Liver (tissue), 3 donors: ENCODE measurements at regions not wholly inside any gene's neighbourhood (a gene's known extent, or its start where the extent isn't known, plus 50 kb on each side); places are given as distances from the start of the nearest gene placed in this dataset.

Source experiments
- FOXA1 ChIP-seq: IDR thresholded peaks from 2 replicates; pipeline ENCODE4 v1.6.1; 2016; ENCODE audit warnings: antibody characterized with exemption
- RAD21 ChIP-seq, 2 donors: IDR thresholded peaks; 2 replicates each; pipeline ENCODE4 v1.6.1; 2016; ENCODE audit warnings: antibody characterized with exemption in 2 of 2, mild to moderate bottlenecking in 2 of 2
- TF ChIP-seq, protein P1 (sequence below): IDR thresholded peaks from 2 replicates; pipeline ENCODE4 v1.6.1; 2016; ENCODE audit warnings: antibody characterized with exemption
- TF ChIP-seq, protein P2 (sequence below): fragments of 150-350 bp; IDR thresholded peaks from 2 replicates; pipeline ENCODE4 v1.5.1; 2017; ENCODE audit warnings: improper control_type of control experiment, low read depth, low read length; ENCODE audit not compliant: missing input control
- TF ChIP-seq, protein P3 (sequence below): IDR thresholded peaks from 2 replicates; pipeline ENCODE4 v1.6.1; 2016; ENCODE audit warnings: antibody characterized with exemption, mild to moderate bottlenecking
- donor health status: healthy.
- donor health status: healthy.

DNA sequence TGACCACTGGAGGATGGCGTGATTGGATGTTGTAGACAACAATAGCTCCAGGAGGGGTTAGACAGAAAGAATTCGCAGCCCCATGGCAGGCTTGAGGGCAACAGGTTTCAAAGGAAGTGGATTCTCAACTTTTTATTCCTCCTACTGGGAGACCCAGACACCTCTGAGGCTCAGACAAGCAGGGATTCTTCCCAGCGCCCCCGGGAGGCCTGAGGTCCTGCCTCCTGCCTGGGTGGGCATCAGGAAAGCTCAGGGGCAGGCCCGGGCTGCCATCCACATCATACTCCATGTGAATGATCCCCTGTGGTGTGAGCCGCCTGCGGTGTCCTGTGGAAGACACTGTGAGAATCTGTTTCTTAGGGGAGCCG is 203.5 kb downstream of the CYP26B1 start:
- TF ChIP-seq, protein P1, sequence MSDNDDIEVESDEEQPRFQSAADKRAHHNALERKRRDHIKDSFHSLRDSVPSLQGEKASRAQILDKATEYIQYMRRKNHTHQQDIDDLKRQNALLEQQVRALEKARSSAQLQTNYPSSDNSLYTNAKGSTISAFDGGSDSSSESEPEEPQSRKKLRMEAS: no peak
- TF ChIP-seq, protein P2, sequence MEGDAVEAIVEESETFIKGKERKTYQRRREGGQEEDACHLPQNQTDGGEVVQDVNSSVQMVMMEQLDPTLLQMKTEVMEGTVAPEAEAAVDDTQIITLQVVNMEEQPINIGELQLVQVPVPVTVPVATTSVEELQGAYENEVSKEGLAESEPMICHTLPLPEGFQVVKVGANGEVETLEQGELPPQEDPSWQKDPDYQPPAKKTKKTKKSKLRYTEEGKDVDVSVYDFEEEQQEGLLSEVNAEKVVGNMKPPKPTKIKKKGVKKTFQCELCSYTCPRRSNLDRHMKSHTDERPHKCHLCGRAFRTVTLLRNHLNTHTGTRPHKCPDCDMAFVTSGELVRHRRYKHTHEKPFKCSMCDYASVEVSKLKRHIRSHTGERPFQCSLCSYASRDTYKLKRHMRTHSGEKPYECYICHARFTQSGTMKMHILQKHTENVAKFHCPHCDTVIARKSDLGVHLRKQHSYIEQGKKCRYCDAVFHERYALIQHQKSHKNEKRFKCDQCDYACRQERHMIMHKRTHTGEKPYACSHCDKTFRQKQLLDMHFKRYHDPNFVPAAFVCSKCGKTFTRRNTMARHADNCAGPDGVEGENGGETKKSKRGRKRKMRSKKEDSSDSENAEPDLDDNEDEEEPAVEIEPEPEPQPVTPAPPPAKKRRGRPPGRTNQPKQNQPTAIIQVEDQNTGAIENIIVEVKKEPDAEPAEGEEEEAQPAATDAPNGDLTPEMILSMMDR: no peak
- TF ChIP-seq, protein P3, sequence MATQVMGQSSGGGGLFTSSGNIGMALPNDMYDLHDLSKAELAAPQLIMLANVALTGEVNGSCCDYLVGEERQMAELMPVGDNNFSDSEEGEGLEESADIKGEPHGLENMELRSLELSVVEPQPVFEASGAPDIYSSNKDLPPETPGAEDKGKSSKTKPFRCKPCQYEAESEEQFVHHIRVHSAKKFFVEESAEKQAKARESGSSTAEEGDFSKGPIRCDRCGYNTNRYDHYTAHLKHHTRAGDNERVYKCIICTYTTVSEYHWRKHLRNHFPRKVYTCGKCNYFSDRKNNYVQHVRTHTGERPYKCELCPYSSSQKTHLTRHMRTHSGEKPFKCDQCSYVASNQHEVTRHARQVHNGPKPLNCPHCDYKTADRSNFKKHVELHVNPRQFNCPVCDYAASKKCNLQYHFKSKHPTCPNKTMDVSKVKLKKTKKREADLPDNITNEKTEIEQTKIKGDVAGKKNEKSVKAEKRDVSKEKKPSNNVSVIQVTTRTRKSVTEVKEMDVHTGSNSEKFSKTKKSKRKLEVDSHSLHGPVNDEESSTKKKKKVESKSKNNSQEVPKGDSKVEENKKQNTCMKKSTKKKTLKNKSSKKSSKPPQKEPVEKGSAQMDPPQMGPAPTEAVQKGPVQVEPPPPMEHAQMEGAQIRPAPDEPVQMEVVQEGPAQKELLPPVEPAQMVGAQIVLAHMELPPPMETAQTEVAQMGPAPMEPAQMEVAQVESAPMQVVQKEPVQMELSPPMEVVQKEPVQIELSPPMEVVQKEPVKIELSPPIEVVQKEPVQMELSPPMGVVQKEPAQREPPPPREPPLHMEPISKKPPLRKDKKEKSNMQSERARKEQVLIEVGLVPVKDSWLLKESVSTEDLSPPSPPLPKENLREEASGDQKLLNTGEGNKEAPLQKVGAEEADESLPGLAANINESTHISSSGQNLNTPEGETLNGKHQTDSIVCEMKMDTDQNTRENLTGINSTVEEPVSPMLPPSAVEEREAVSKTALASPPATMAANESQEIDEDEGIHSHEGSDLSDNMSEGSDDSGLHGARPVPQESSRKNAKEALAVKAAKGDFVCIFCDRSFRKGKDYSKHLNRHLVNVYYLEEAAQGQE: no peak
- TF ChIP-seq RAD21 (IDR thresholded peaks at IDR 0.05) (no peak), FOXA1 (no peak)
